ENCODE measurements at regions not wholly inside any gene's neighbourhood (a gene's known extent, or its start where the extent isn't known, plus 50 kb on each side); places are given as distances from the start of the nearest gene placed in this dataset.

DNA sequence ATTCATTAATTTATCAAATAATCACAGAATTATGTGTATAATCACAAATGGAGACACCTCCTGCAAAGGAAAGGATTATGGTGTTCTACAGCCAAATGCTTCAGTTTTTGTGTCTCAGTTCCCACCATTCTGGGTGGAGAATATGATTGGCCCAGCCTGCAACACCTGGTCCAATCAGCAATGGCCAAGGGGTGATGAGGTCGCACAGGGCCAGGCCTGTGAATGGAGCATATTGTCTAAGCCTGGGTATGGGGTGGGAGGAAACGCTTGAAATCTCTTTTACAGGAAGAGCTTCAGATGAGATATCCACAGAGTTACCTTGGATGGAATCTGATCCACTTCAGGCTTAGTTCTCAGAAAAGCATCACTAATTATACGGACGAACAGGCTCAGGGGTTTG lies 271.6 kb downstream of the DHX35 start:
- TF ChIP-seq, protein P1, sequence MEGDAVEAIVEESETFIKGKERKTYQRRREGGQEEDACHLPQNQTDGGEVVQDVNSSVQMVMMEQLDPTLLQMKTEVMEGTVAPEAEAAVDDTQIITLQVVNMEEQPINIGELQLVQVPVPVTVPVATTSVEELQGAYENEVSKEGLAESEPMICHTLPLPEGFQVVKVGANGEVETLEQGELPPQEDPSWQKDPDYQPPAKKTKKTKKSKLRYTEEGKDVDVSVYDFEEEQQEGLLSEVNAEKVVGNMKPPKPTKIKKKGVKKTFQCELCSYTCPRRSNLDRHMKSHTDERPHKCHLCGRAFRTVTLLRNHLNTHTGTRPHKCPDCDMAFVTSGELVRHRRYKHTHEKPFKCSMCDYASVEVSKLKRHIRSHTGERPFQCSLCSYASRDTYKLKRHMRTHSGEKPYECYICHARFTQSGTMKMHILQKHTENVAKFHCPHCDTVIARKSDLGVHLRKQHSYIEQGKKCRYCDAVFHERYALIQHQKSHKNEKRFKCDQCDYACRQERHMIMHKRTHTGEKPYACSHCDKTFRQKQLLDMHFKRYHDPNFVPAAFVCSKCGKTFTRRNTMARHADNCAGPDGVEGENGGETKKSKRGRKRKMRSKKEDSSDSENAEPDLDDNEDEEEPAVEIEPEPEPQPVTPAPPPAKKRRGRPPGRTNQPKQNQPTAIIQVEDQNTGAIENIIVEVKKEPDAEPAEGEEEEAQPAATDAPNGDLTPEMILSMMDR (IDR thresholded peaks at IDR 0.05; ENCODE audit: low read depth, low read length) = no peak
- DNase-seq (ENCODE audit: extremely low read depth, low read depth) = no peak

GRCh38 chr20:39227416-39227815 lies 265.3 kb downstream of the DHX35 start:
- TF ChIP-seq, protein P1 (IDR thresholded peaks at IDR 0.05; ENCODE audit: low read depth, low read length) = no peak
- DNase-seq (ENCODE audit: extremely low read depth, low read depth) = no peak

- TF ChIP-seq, protein P1 (IDR thresholded peaks at IDR 0.05; ENCODE audit: low read depth, low read length) = no peak
- DNase-seq (ENCODE audit: extremely low read depth, low read depth) = no peak
Measured at GRCh38 chr20:39225978-39226377, 263.8 kb downstream of the DHX35 start.

DNA sequence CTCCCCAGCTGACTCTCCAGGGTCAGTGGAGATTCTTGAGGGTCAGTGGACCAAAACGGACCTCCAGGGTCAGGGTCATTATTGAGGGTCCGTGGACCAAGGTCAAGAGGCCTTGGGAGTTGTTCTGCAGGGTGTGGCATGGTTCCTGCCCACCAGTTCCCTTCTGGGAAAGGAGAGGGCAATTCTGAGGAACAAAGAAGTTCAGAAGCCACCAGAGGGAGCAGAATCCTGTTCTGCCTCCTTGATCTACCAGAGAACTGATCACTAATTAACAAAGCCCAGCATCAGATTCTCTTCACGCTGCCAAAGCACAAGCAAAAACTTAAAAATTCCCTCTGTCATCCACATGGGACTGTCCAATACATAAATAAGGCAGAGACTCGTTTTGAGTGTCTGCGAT lies 263.4 kb downstream of the DHX35 start:
- TF ChIP-seq, protein P1 (IDR thresholded peaks at IDR 0.05; ENCODE audit: low read depth, low read length) = no peak
- no peak for DNase-seq (ENCODE audit: extremely low read depth, low read depth)

DNA sequence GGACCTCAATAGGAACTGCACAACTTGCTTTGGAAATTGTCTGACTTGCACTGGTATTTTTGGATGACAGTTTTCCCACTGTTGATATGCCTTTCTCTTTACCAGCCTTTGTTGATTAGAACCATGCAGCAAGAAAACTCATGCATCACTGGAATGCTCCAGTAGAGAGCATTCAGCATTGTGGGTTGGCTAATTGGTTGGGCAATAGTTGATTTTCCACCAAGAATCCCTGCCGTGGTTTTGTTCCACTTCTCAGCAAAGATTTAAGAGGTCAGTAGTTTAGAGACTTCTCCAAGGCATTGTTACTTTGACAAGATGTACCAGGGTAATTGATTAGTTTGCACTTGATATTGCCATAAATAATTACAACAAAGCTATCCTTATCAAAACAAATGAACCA lies 260.0 kb downstream of the DHX35 start:
- TF ChIP-seq, protein P1 (IDR thresholded peaks at IDR 0.05; ENCODE audit: low read depth, low read length) = no peak
- DNase-seq (ENCODE audit: extremely low read depth, low read depth) = no peak

DNA sequence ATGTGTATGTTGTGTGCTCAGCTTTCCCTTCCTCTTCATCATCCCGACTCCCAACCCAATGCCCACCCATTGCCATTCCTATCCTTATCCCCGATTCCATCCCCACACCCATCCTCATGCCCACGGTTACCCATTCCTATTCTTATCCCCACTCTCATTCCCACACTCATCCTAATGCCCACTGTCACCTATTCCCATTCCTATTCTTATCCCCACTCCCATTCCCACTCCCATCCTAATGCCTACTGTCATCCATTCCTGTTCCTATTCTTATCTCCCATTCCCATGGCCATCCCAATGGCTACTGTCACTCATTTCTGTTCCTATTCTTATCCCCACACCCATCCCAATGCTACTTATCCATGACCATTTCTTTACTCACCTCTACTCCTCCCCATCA lies 254.1 kb downstream of the DHX35 start:
- TF ChIP-seq, protein P1 (IDR thresholded peaks at IDR 0.05; ENCODE audit: low read depth, low read length) = no peak
- DNase-seq (ENCODE audit: extremely low read depth, low read depth) = no peak

DNA sequence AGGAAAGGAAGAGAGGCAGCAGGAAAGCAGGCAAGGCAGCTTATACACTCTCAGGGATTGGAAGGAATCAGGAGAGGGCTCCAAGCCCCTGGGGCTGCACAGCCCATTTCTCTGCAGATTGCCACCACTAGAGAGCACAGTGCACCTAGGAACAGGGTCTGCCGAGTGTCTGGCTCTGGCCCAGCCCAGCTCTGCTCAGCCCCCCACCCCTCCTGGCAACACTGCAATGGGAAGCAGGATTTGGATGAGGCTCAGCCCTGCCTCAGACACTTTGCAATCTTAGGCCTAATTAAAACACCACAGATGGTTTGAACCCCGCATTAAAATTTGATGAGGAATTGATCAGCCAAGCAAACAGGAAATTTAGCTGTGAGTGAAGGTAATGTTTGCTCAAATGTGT lies 252.7 kb downstream of the DHX35 start:
- no peak for DNase-seq (ENCODE audit: extremely low read depth, low read depth)
- TF ChIP-seq, protein P1 (IDR thresholded peaks at IDR 0.05; ENCODE audit: low read depth, low read length) = no peak
